Left ventricle myocardium inferior (tissue), 1 donor: ENCODE measurements at regions not wholly inside any gene's neighbourhood (a gene's known extent, or its start where the extent isn't known, plus 50 kb on each side); places are given as distances from the start of the nearest gene placed in this dataset.

Experiments
- DNase-seq: peaks from one replicate; pipeline ENCODE4 v3.0.0-alpha.2; 2020
- H3K27ac ChIP-seq: fragments of 200-600 bp; replicated peaks from 2 replicates; pipeline ENCODE4 v1.8.0; 2021
- H3K27me3 ChIP-seq: fragments of 200-600 bp; 2 replicates; pipeline ENCODE4 v1.8.0; 2021; ENCODE audit warnings: low read depth
- H3K36me3 ChIP-seq: fragments of 200-600 bp; 2 replicates; pipeline ENCODE4 v1.8.0; 2021
- H3K4me1 ChIP-seq: fragments of 200-600 bp; 2 replicates; pipeline ENCODE4 v1.8.0; 2021
- H3K4me3 ChIP-seq: fragments of 200-600 bp; 2 replicates; pipeline ENCODE4 v1.8.0; 2021; ENCODE audit warnings: mild to moderate bottlenecking, moderate library complexity
- H3K9me3 ChIP-seq: fragments of 200-600 bp; replicated peaks from 2 replicates; pipeline ENCODE4 v1.8.0; 2021
- CTCF ChIP-seq: fragments of 200-600 bp; IDR thresholded peaks from 2 replicates; pipeline ENCODE4 v1.8.0; 2021; ENCODE audit warnings: antibody characterized with exemption, mild to moderate bottlenecking, borderline replicate concordance
- intact Hi-C: fragments of 100-400 bp; cut with micrococcal nuclease; formaldehyde crosslinking; loops from one replicate; pipeline ENCODE4 v1.11.0; 2022
- donor health status: DM: no; HTN: yes; CAD: no; lungs with severe emphysema.

- H3K4me3 ChIP-seq, result no peak overlapping the region
- peaks cover 67% of the 10 kb centered on the region for H3K27me3 ChIP-seq
- H3K36me3 ChIP-seq, result no peaks in the 10 kb centered on the region
- intact Hi-C loops, result no loop called here
- H3K27ac ChIP-seq, result no peak overlapping the region
- no peak for TF ChIP-seq CTCF
- H3K4me1 ChIP-seq, result no peaks in the 10 kb centered on the region
- H3K9me3 ChIP-seq, result peaks cover 7% of the 10 kb centered on the region
- no peak for DNase-seq
Observed at GRCh38 chr11:71078482-71078881, 173.9 kb downstream of the SHANK2 start.

GRCh38 chr11:71076525-71077304 lies 175.7 kb downstream of the SHANK2 start:
- H3K27ac ChIP-seq, result no peak overlapping the region
- H3K36me3 ChIP-seq, result no peaks in the 10 kb centered on the region
- intact Hi-C loops, result no loop called here
- no peak for TF ChIP-seq CTCF
- H3K4me1 ChIP-seq, result no peaks in the 10 kb centered on the region
- peaks cover 67% of the 10 kb centered on the region for H3K27me3 ChIP-seq
- DNase-seq, result no peak
- H3K9me3 ChIP-seq, result peaks cover 7% of the 10 kb centered on the region
- H3K4me3 ChIP-seq, result no peak overlapping the region

- H3K4me3 ChIP-seq, result no peak overlapping the region
- peaks cover 7% of the 10 kb centered on the region for H3K9me3 ChIP-seq
- no peak overlapping the region for H3K27ac ChIP-seq
- no peaks in the 10 kb centered on the region for H3K4me1 ChIP-seq
- no peak for TF ChIP-seq CTCF
- no peaks in the 10 kb centered on the region for H3K36me3 ChIP-seq
- peaks cover 66% of the 10 kb centered on the region for H3K27me3 ChIP-seq
- no peak for DNase-seq
- intact Hi-C loops, result no loop called here
Observed at GRCh38 chr11:71075871-71076420, 176.4 kb downstream of the SHANK2 start.

GRCh38 chr11:71075116-71075720 lies 177.2 kb downstream of the SHANK2 start:
- no peak overlapping the region for H3K4me3 ChIP-seq
- H3K9me3 ChIP-seq, result peaks cover 7% of the 10 kb centered on the region
- H3K27ac ChIP-seq, result no peak overlapping the region
- H3K4me1 ChIP-seq, result no peaks in the 10 kb centered on the region
- H3K27me3 ChIP-seq, result peaks cover 59% of the 10 kb centered on the region
- H3K36me3 ChIP-seq, result no peaks in the 10 kb centered on the region
- intact Hi-C loops, result no loop called here
- no peak for TF ChIP-seq CTCF
- DNase-seq, result no peak

GRCh38 chr11:71071736-71072509 lies 180.5 kb downstream of the SHANK2 start:
- intact Hi-C loops, result no loop called here
- no peak for TF ChIP-seq CTCF
- Histone ChIP-seq H3K4me1 (no peaks in the 10 kb centered on the region), H3K27ac (no peak overlapping the region), H3K27me3 (peaks cover 53% of the 10 kb centered on the region), H3K4me3 (no peak overlapping the region), H3K36me3 (no peaks in the 10 kb centered on the region), H3K9me3 (no peaks in the 10 kb centered on the region)
- DNase-seq, result no peak
